Fibroblast of gingiva (primary cell): ENCODE measurements at regions not wholly inside any gene's neighbourhood (a gene's known extent, or its start where the extent isn't known, plus 50 kb on each side); places are given as distances from the start of the nearest gene placed in this dataset.
"Not testable (repeated sequence)": the region's sequence is repeated elsewhere in the genome, so short reads cannot be mapped to it uniquely, and the experiment has no call there.

Experiments
- DNase-seq: peaks from one replicate; pipeline ENCODE4 v3.0.0-alpha.2; 2011; ENCODE audit warnings: low read depth

GRCh38 chr6:49097664-49098063 is 365.4 kb downstream of the MMUT start:
- DNase-seq: not testable (repeated sequence)

GRCh38 chr6:49097116-49097515 is 365.9 kb downstream of the MMUT start:
- no peak for DNase-seq

GRCh38 chr6:49088631-49089030 is 374.4 kb downstream of the MMUT start:
- DNase-seq: no peak

GRCh38 chr6:49087369-49087768 is 375.7 kb downstream of the MMUT start:
- no peak for DNase-seq

GRCh38 chr6:49082611-49083010 is 380.4 kb downstream of the MMUT start:
- DNase-seq: no peak

GRCh38 chr6:49072885-49073620 is 390.0 kb downstream of the MMUT start:
- no peak for DNase-seq

- DNase-seq: no peak
Observed at GRCh38 chr6:49072146-49072545, 390.9 kb downstream of the MMUT start.

GRCh38 chr6:49070411-49070810 is 392.6 kb downstream of the MMUT start:
- DNase-seq: no peak

- no peak for DNase-seq
Observed at GRCh38 chr6:49054311-49054710, 408.7 kb downstream of the MMUT start.

GRCh38 chr6:49052901-49053300 is 410.2 kb downstream of the MMUT start:
- no peak for DNase-seq

- no peak for DNase-seq
Observed at GRCh38 chr6:49051281-49051680, 411.8 kb downstream of the MMUT start.

GRCh38 chr6:49050584-49050983 is 412.5 kb downstream of the MMUT start:
- no peak for DNase-seq

GRCh38 chr6:49038294-49038822 is 424.7 kb downstream of the MMUT start:
- DNase-seq: no peak

GRCh38 chr6:49030251-49031020 is 432.6 kb downstream of the MMUT start:
- DNase-seq: no peak

- DNase-seq: no peak
Observed at GRCh38 chr6:49027644-49028043, 435.4 kb downstream of the MMUT start.

- DNase-seq: no peak
Observed at GRCh38 chr6:49025273-49026240, 437.5 kb downstream of the MMUT start.

- no peak for DNase-seq
Observed at GRCh38 chr6:49004801-49005200, 458.3 kb downstream of the MMUT start.

- no peak for DNase-seq
Observed at GRCh38 chr6:49003348-49003747, 459.7 kb downstream of the MMUT start.

- peak; percentile 69 for DNase-seq
Observed at GRCh38 chr6:49001856-49002541, 461.1 kb downstream of the MMUT start.

GRCh38 chr6:48998574-48998973 is 464.5 kb downstream of the MMUT start:
- no peak for DNase-seq

GRCh38 chr6:48996461-48997119 is 466.5 kb downstream of the MMUT start:
- DNase-seq: no peak
